M059J (cell line): ENCODE measurements at regions not wholly inside any gene's neighbourhood (a gene's known extent, or its start where the extent isn't known, plus 50 kb on each side); places are given as distances from the start of the nearest gene placed in this dataset.
"Not testable (repeated sequence)": the region's sequence is repeated elsewhere in the genome, so short reads cannot be mapped to it uniquely, and the experiment has no call there.

ENCODE experiments used
- DNase-seq: peaks from one replicate; pipeline ENCODE4 v3.0.0-alpha.2; 2012; ENCODE audit warnings: low read depth

DNA sequence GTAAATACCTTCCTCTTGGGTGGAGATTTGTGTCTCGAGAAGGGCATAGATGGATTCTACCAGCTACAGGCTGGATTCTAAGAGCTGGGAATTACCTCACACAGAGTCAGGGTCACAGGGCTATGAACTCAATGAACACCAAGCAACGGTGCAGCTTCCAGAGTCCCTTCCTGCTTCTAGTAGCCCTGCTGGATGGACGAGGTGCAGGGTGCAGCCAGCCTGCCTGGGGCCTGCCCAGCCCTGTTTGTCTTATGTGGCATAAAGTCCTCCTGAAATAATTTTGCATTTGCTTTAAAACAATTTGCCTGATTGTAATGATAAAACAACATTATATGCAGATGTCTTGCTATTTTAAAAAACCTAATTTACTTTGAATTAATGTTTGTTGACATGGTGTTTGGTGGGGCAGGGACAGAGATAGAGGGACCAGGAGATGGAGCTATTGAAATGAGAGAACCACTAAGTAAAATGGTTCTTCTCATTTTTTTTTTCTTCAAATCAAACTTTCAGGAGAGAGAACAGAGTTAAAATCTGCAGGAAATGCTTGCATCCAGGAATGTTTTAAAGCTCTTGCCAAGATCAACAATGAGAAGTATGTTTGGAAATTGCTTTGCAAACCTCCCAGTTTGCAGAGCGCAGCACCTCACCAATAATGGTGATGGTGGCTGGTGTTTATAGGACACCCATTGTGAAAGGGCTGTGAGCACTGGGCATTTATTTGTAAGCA lies 305.4 kb upstream of the PODXL start:
- DNase-seq = peak; percentile 72

DNA sequence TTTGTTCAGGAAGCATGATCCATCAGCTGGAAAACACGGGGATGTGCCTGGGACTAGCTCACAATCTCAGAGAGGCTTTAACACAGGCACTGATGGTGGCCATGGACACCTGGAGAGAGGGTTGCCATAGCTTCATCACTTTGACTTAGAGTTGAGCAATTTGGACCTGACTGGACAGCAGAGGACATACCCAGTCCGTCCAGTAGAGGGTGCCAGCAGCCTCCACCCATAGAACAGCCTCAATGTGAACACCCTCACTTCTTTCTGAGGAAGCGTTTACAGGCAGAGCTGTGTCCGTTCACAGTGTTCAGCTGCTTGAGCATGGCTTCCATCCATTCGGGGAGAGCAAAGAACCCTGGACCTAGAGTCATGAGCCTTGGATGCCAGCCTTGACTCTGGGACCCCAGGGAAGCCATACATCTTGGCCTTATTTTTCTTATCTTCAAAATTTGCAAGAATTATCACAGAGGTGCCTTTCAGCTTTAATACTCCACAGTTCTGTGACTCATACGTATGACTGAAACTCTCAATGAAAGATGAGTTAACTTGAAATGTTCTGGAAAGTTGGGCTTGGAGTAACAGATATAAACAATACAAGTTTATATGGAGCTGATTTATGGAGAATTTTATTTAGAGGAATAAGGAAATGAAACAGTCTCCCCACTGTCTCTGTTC lies 302.9 kb upstream of the PODXL start:
- peak; percentile 78 for DNase-seq

DNA sequence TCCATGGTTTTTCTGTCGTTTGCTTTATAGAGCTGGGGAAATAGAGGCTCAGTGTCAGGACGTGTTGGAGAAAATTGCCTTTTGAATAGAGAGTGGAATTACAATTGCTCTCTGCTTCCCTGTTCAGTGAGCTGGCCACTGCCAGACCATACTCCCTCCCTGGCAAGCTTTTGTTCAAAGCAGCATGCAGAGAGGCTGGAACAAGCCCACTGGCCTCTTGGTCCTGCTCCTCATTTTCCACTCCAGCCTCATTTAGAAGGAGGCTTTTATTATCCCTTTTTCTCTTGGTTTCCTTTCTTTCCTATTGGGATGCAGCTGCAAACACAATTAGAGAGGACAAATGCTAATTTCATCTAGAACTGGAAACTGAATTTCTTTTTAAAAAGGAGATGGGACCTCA lies 302.2 kb upstream of the PODXL start:
- DNase-seq = no peak

DNA sequence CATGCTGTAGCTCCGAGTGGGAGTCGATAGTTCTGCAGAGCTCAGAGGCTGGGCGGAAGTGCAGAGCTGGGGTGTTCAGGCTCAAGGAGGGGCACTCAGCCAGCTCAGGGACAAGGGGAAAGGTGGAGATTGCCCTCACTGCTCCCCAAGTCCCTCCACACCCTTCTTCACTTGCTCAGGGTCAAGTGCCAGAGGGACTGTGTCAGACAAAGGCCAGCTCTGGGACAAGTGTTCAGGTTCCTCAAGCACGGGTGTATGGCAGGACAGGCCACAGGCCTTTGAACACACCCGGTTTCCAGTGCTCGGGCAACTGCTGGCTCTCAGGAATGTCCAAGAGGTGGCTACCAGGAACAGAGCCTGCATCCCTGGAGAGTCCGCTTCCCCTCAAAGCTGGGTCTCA lies 293.0 kb upstream of the PODXL start:
- no peak for DNase-seq

DNA sequence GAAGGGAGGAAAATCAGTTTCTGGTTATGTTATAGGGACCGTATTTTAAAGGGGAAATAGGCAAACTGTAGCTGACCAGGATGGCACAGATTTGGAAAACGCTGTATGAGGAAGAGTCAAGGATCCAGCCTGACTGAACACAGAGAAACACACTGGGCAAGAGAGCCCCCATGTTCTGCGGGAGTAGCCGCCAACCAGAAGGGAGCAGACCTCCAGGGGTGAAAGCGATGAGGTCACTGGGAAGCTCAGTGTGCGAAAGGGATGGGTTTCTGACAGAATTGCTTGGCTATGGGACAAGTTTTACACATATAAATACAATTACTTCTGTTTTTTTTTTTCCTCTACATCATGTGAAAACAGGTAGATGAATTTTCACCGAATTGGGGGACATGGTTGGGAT lies 291.6 kb upstream of the PODXL start:
- no peak for DNase-seq

DNA sequence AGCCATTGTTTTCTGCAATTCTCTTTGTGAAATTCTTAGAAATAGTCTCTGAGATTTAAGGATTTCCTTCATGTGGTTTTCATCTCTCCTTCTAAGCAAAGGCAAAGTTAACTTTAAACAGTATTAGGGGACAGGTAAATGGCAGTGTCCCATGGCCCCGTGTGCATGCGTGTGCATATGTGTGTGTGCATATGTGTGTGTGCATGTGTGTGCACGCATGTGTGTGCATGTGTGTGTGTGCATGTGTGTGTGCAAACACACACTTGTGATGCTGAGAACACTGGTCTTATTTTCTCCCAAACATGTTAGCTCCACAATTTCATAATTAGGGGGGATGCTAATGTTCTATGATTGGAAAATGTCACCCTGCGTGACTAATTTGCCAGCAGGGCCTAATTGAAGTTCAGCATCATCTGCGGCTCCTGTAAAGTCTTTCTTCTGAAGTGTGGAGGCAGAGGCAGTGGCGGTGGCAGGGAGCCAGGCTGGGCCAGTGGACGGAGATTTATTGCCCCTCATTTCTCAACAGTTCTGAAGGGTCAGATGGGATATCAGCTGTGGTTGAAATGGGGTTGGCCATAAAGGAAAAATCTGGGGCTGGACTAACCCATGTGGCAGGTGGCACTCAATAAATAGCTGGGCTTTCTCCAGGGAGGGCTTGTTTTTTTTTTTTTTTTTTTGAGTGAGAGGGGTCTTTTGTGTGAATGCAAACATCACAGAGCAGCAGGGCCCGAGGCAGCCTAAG lies 289.3 kb upstream of the PODXL start:
- DNase-seq = no peak

DNA sequence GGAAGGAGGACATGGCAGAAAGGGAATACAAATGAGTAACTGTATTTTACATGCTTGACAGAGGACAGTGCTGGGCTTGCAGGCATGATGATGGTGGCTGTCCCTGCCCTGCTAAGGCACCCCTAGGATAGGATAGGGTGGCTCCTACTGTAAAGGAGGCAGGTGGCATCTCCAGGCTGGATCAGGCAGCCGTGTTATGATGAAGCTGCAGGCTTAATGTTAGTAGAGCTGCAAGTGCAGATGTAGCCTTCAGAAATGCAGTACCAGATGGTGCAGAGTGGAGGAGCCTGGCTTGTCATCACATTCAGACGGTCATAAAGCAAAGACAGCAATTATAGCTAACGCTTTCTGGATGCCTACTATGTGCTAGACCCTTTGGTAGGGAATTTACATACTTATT lies 287.9 kb upstream of the PODXL start:
- DNase-seq = no peak

- peak; percentile 33 for DNase-seq
These were observed 287.5 kb upstream of the PODXL start for GRCh38 chr7:131843898-131844331.

DNA sequence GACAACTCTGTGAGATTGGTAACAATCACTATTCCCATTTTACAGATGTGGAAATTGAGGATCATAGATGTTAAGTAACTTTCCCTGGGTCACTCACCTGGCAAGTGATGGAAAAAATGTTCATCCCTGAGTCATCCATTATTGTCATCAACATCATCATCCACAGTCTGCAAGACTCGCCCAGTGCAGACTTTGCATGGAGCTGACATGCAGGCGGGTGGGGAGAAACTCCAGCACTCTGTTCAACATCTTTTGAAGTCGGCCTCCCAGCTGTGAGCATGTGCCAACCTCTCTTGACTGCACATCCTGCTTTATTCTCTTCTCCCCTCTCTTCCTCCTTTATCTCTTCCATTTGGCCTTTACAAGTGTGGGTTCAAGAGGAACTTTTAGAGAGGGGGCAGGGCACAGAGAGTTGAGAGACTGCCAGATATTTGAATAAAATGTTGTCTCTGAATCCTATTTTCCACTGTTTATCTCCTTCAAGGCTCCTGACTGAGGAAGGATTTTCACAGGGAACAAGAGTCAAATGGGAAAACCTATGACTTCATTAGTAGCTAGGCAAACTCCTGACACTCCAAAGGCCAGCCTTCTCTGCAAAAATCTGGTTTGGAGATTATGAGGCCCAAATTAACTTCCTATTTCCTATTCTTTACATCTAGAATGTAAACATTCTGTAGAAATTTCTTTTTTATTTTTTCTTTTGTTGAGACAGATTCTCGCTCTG lies 283.7 kb upstream of the PODXL start:
- no peak for DNase-seq

DNA sequence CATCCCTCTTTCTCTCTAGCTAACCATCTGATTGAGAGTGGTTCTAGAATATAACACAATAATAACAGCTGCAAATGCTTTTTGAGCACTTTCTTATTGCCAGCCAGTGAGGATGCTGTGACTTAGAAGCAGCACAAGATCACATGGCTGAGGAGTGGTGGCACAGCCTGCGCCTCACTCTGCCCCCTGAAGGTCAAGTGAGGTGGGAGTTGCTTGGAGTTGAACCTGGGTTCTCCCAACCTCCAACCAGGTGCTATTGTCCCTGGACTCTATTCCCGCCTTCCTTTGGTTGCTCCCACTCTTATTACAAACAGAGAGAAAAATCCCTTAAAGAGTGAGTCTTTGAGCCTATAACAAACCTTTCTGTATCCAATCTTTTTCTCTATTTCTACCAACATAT lies 280.3 kb upstream of the PODXL start:
- no peak for DNase-seq

DNA sequence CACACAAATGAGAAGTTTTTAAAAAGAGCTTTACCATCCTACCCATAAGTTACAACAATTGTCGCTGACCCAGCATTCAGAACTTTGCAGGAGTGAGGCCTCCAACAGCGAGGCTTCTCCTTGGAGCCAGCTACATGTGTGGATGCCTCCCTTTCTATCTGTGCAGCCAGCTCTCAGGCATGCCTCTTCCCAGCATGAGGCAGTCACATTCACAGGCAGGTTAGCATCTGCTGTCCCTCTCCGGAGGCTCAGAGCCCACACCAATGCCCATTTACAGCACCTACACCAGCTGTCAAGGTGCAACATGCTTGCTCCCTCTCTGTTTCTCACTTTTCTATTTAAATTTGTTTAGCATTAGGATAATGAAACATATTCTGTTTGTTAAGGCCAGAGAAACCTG lies 278.7 kb upstream of the PODXL start:
- DNase-seq = no peak

- no peak for DNase-seq
These were observed 274.3 kb upstream of the PODXL start for GRCh38 chr7:131830681-131831080.

GRCh38 chr7:131829947-131830558 lies 273.6 kb upstream of the PODXL start:
- peak; percentile 4 for DNase-seq

GRCh38 chr7:131827421-131827820 lies 271.0 kb upstream of the PODXL start:
- peak; percentile 41 for DNase-seq

DNA sequence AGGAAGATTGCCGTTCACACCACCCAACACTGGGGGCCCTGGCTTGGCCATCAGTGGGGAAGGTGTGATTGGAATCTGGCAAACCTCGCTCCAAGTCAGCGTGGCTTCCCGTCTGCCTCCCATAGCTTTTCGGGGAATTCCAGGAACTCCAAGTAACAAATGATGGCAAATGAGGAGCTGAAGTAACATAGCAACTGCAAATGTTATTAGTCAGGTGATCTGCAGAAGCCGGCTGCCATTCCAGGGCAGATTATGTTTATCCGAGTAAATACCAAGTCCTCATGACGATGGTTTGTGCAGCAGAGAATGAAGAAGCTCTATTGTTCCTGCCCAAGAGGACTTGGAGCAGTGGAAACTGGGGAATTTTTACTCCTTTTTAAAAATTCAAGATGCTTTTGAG lies 270.5 kb upstream of the PODXL start:
- peak; percentile 45 for DNase-seq

GRCh38 chr7:131823961-131824440 lies 267.6 kb upstream of the PODXL start:
- DNase-seq = not testable (repeated sequence)

DNA sequence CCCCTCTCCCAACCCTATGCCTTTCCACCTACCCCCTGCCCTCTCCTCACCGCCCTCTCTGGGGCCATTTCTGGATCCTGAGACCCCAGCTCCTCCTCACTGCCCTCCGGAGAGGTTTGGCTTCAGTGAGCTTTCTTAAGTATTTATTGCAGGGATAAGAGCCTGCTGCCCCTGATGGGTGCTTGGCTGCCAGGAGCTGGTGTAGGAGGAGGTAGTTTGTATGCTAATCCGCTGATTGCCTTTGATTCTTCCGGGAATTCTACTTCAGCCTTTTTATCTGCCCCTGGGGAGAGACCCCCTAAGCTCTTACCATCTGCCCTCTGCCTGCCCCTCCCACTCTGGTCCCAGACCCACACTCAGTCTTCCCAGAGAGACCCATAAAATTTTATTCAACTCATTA lies 263.5 kb upstream of the PODXL start:
- no peak for DNase-seq

- no peak for DNase-seq
These were observed 260.1 kb upstream of the PODXL start for GRCh38 chr7:131816391-131817007.

- no peak for DNase-seq
These were observed 252.3 kb upstream of the PODXL start for GRCh38 chr7:131808736-131809135.

GRCh38 chr7:131808156-131808555 lies 251.7 kb upstream of the PODXL start:
- DNase-seq = not testable (repeated sequence)

DNA sequence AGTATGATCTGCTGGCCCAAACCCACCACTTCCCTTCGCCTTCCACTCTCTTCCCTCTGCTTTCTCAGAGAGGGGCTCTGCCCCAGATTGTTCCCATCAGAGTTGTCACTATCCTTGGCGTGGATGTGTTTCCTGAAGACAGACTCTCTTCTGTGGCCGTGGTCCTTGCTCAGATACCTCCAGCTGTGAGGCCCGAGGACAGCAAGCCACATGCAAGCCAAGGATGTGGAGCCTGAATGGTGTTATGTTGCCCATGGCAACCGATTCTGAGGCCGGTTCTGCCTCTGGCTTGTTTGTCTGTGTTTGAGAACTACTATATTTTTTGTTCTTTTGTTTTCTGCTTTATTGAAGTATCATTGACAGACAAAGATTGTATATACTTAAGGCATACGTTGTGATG lies 247.4 kb upstream of the PODXL start:
- DNase-seq = peak; percentile 19
